GM12891 (cell line): ENCODE measurements at regions not wholly inside any gene's neighbourhood (a gene's known extent, or its start where the extent isn't known, plus 50 kb on each side); places are given as distances from the start of the nearest gene placed in this dataset.

Experiments
- POLR2A ChIP-seq: IDR thresholded peaks from 2 replicates; pipeline ENCODE4 v1.6.1; 2011; ENCODE audit warnings: low read depth, low read length, control low read depth
- POLR2AphosphoS5 ChIP-seq: IDR thresholded peaks from 2 replicates; pipeline ENCODE4 v1.6.1; 2011; ENCODE audit warnings: low read depth, low read length, control low read depth
- POU2F2 ChIP-seq: IDR thresholded peaks from 2 replicates; pipeline ENCODE4 v1.6.1; 2011; ENCODE audit warnings: low read depth, mild to moderate bottlenecking, control low read depth, low read length, moderate library complexity
- SPI1 ChIP-seq: IDR thresholded peaks from 2 replicates; pipeline ENCODE4 v1.6.1; 2011; ENCODE audit warnings: low read depth, low read length, control low read depth
- TAF1 ChIP-seq: IDR thresholded peaks from 2 replicates; pipeline ENCODE4 v1.6.1; 2011; ENCODE audit warnings: low read depth, low read length, control low read depth

- TF ChIP-seq POLR2A (no peak), POLR2AphosphoS5 (no peak), TAF1 (no peak), POU2F2 (no peak), SPI1 (no peak)
Observed at GRCh38 chr5:63648376-63648775, 313.9 kb downstream of the HTR1A start.
